ENCODE measurements at regions not wholly inside any gene's neighbourhood (a gene's known extent, or its start where the extent isn't known, plus 50 kb on each side); places are given as distances from the start of the nearest gene placed in this dataset.

DNA sequence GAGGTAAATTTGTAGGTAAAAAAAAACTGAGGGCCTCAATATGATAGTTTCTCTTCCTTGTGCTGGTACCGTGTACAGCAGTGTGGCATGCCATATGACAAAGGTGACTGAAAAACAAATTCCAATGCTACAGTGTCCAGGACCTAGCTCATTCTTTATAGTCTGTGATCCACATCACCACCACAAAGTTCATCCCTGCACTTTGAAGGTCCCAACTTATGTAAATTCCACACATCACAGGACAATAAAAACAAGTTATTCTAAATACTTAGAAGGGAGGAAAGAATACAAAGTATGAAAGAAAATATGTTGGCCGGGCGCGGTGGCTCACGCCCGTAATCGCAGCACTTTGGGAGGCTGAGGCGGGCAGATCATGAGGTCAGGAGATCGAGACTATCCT, 314.6 kb upstream of the SGCG start:
- Histone ChIP-seq H3K4me2 (ENCODE audit: low read length) (no peak overlapping the region), H3K36me3 (ENCODE audit: control insufficient read depth in 1 of 2, insufficient read depth in 2 of 2, low read length in 2 of 2) (no peaks in the 10 kb centered on the region), H3K9ac (ENCODE audit: low read length) (no peak overlapping the region), H2AFZ (ENCODE audit: insufficient read depth, low read length, poor library complexity) (no peak overlapping the region), H2BK12ac (ENCODE audit: low read length) (no peak overlapping the region), H3K23ac (ENCODE audit: low read length) (no peak overlapping the region), H3K4ac (ENCODE audit: low read depth, low read length) (no peak overlapping the region), H2AK5ac (ENCODE audit: low read length) (no peak overlapping the region), H4K8ac (ENCODE audit: low read depth, low read length) (no peak overlapping the region), H3K79me1 (ENCODE audit: low read length) (no peaks in the 10 kb centered on the region), H4K12ac (ENCODE audit: low read depth, low read length) (no peak overlapping the region), H3K27me3 (ENCODE audit: insufficient read depth, low read length) (no peaks in the 10 kb centered on the region), H2BK120ac (ENCODE audit: insufficient read depth, low read length, poor library complexity) (no peak overlapping the region), H4K91ac (ENCODE audit: low read depth, low read length) (no peak overlapping the region), H3K79me2 (ENCODE audit: control insufficient read depth, insufficient read depth, low read length, poor library complexity) (no peaks in the 10 kb centered on the region), H3K27ac (ENCODE audit: low read depth, low read length) (no peak overlapping the region), H3K9me3 (ENCODE audit: insufficient read depth, low read depth, low read length) (no peaks in the 10 kb centered on the region), H2BK5ac (ENCODE audit: low read depth, low read length, poor library complexity) (no peak overlapping the region), H3K4me1 (ENCODE audit: control insufficient read depth in 1 of 2, insufficient read depth in 2 of 2, low read length in 2 of 2) (no peaks in the 10 kb centered on the region), H3K18ac (ENCODE audit: low read length) (no peak overlapping the region), H3K4me3 (ENCODE audit: low read depth, low read length) (no peak overlapping the region), H3K14ac (ENCODE audit: low read length) (no peak overlapping the region)
- peak; percentile 67 to 88 for DNase-seq
- WGBS (ENCODE audit: extremely low coverage, insufficient coverage, insufficient read length) = no CpG with 5 or more reads among the region's 9 CpGs

DNA sequence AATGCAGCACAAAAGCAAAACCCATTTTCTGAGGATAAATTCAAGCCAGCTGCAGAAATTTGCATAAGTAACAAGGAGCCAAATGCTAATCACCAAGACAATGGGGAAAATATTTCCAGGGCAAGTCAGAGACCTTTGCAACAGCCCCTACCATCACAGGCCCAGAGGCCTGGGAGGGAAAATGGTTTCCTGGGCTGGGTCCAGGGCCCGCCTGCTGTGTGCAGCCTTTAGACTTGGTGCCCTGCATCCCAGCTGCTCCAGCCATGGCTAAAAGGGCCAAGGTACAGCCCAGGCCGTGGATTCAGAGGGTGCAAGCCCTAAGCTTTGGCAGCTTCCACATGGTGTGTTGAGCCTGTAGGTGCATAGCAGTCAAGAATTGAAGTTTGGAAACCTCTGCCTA, 309.5 kb upstream of the SGCG start:
- no peak overlapping the region for H2AK5ac ChIP-seq (ENCODE audit: low read length)
- H3K79me2 ChIP-seq (ENCODE audit: control insufficient read depth, insufficient read depth, low read length, poor library complexity) = no peaks in the 10 kb centered on the region
- WGBS (ENCODE audit: extremely low coverage, insufficient coverage, insufficient read length) = no CpG with 5 or more reads among the region's 2 CpGs
- no peaks in the 10 kb centered on the region for H3K79me1 ChIP-seq (ENCODE audit: low read length)
- no peak for DNase-seq
- no peak overlapping the region for H2AFZ ChIP-seq (ENCODE audit: insufficient read depth, low read length, poor library complexity)
- H3K27me3 ChIP-seq (ENCODE audit: insufficient read depth, low read length) = no peaks in the 10 kb centered on the region
- H3K9me3 ChIP-seq (ENCODE audit: insufficient read depth, low read depth, low read length) = no peaks in the 10 kb centered on the region
- no peak overlapping the region for H3K4me3 ChIP-seq (ENCODE audit: low read depth, low read length)
- no peak overlapping the region for H3K9ac ChIP-seq (ENCODE audit: low read length)
- no peak overlapping the region for H4K91ac ChIP-seq (ENCODE audit: low read depth, low read length)
- H2BK12ac ChIP-seq (ENCODE audit: low read length) = no peak overlapping the region
- H3K4me2 ChIP-seq (ENCODE audit: low read length) = no peak overlapping the region
- H4K12ac ChIP-seq (ENCODE audit: low read depth, low read length) = no peak overlapping the region
- H3K36me3 ChIP-seq (ENCODE audit: control insufficient read depth in 1 of 2, insufficient read depth in 2 of 2, low read length in 2 of 2) = peaks cover 1 to 2% of the 10 kb centered on the region in 2 experiments
- H3K27ac ChIP-seq (ENCODE audit: low read depth, low read length) = no peak overlapping the region
- no peaks in the 10 kb centered on the region for H3K4me1 ChIP-seq (ENCODE audit: control insufficient read depth in 1 of 2, insufficient read depth in 2 of 2, low read length in 2 of 2)
- no peak overlapping the region for H2BK5ac ChIP-seq (ENCODE audit: low read depth, low read length, poor library complexity)
- no peak overlapping the region for H3K23ac ChIP-seq (ENCODE audit: low read length)
- H3K4ac ChIP-seq (ENCODE audit: low read depth, low read length) = no peak overlapping the region
- no peak overlapping the region for H2BK120ac ChIP-seq (ENCODE audit: insufficient read depth, low read length, poor library complexity)
- H4K8ac ChIP-seq (ENCODE audit: low read depth, low read length) = no peak overlapping the region
- H3K18ac ChIP-seq (ENCODE audit: low read length) = no peak overlapping the region
- no peak overlapping the region for H3K14ac ChIP-seq (ENCODE audit: low read length)

DNA sequence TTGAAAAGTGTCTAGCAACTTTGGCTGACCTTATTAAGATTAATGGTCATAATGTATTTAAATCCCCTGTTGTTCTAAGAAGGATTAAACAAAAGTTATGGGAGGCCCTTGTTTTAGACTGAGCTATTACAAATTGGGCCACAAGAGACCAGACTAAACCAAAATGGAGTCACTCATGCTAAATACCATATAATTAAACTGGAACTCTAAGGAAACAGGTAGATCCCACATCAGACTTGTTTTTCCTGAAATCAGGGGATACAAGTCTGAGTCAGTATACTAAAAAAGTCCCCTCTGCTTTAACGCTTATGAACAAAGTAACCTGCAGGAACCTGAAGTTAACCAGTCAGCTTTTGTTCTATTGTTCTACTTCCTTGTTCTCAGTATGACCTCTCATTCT, 305.9 kb upstream of the SGCG start:
- Histone ChIP-seq H3K79me1 (ENCODE audit: low read length) (no peaks in the 10 kb centered on the region), H2BK120ac (ENCODE audit: insufficient read depth, low read length, poor library complexity) (no peak overlapping the region), H3K79me2 (ENCODE audit: control insufficient read depth, insufficient read depth, low read length, poor library complexity) (no peaks in the 10 kb centered on the region), H3K27me3 (ENCODE audit: insufficient read depth, low read length) (no peaks in the 10 kb centered on the region), H2BK5ac (ENCODE audit: low read depth, low read length, poor library complexity) (no peak overlapping the region), H3K4me3 (ENCODE audit: low read depth, low read length) (no peak overlapping the region), H3K36me3 (ENCODE audit: control insufficient read depth in 1 of 2, insufficient read depth in 2 of 2, low read length in 2 of 2) (peaks cover 1 to 2% of the 10 kb centered on the region in 2 experiments), H3K4ac (ENCODE audit: low read depth, low read length) (no peak overlapping the region), H3K18ac (ENCODE audit: low read length) (no peak overlapping the region), H2AK5ac (ENCODE audit: low read length) (no peak overlapping the region), H3K4me1 (ENCODE audit: control insufficient read depth in 1 of 2, insufficient read depth in 2 of 2, low read length in 2 of 2) (no peaks in the 10 kb centered on the region), H3K9me3 (ENCODE audit: insufficient read depth, low read depth, low read length) (no peaks in the 10 kb centered on the region), H4K12ac (ENCODE audit: low read depth, low read length) (no peak overlapping the region), H2AFZ (ENCODE audit: insufficient read depth, low read length, poor library complexity) (no peak overlapping the region), H2BK12ac (ENCODE audit: low read length) (no peak overlapping the region), H4K8ac (ENCODE audit: low read depth, low read length) (no peak overlapping the region), H3K9ac (ENCODE audit: low read length) (no peak overlapping the region), H4K91ac (ENCODE audit: low read depth, low read length) (no peak overlapping the region), H3K23ac (ENCODE audit: low read length) (no peak overlapping the region), H3K27ac (ENCODE audit: low read depth, low read length) (no peak overlapping the region), H3K14ac (ENCODE audit: low read length) (no peak overlapping the region), H3K4me2 (ENCODE audit: low read length) (no peak overlapping the region)
- WGBS (ENCODE audit: extremely low coverage, insufficient coverage, insufficient read length) = no CpG with 5 or more reads among the region's 1 CpG
- DNase-seq = no peak

DNA sequence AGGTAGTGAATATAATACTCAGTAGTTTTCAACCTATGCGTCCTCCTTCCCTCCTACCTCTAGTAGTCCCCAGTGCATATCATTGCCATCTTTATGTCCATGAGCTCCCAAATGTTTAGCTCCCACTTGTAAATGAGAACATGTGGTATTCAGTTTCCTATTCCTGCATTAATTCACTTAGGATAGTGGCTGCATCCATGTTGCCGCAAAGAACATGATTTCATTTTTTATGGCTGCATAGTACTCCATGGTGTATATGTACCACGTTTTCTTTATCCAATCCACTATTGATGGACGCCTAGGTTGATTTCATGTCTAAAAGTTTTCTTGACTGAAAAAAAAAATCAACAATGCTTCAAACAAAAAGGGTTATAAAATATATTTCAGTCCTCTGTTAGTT, 303.4 kb upstream of the SGCG start:
- Histone ChIP-seq H3K9me3 (ENCODE audit: insufficient read depth, low read depth, low read length) (no peaks in the 10 kb centered on the region), H3K4ac (ENCODE audit: low read depth, low read length) (no peak overlapping the region), H3K36me3 (ENCODE audit: control insufficient read depth in 1 of 2, insufficient read depth in 2 of 2, low read length in 2 of 2) (peaks cover 1 to 2% of the 10 kb centered on the region in 2 experiments), H4K12ac (ENCODE audit: low read depth, low read length) (no peak overlapping the region), H3K14ac (ENCODE audit: low read length) (no peak overlapping the region), H3K9ac (ENCODE audit: low read length) (no peak overlapping the region), H2BK5ac (ENCODE audit: low read depth, low read length, poor library complexity) (no peak overlapping the region), H3K79me2 (ENCODE audit: control insufficient read depth, insufficient read depth, low read length, poor library complexity) (no peaks in the 10 kb centered on the region), H3K18ac (ENCODE audit: low read length) (no peak overlapping the region), H3K27ac (ENCODE audit: low read depth, low read length) (no peak overlapping the region), H2BK120ac (ENCODE audit: insufficient read depth, low read length, poor library complexity) (no peak overlapping the region), H3K79me1 (ENCODE audit: low read length) (no peaks in the 10 kb centered on the region), H4K8ac (ENCODE audit: low read depth, low read length) (no peak overlapping the region), H3K4me3 (ENCODE audit: low read depth, low read length) (no peak overlapping the region), H2BK12ac (ENCODE audit: low read length) (no peak overlapping the region), H3K4me2 (ENCODE audit: low read length) (no peak overlapping the region), H4K91ac (ENCODE audit: low read depth, low read length) (no peak overlapping the region), H3K23ac (ENCODE audit: low read length) (no peak overlapping the region), H2AFZ (ENCODE audit: insufficient read depth, low read length, poor library complexity) (no peak overlapping the region), H3K4me1 (ENCODE audit: control insufficient read depth in 1 of 2, insufficient read depth in 2 of 2, low read length in 2 of 2) (peaks cover 0 to 3% of the 10 kb centered on the region in 2 experiments), H2AK5ac (ENCODE audit: low read length) (no peak overlapping the region), H3K27me3 (ENCODE audit: insufficient read depth, low read length) (no peaks in the 10 kb centered on the region)
- no peak for DNase-seq
- no CpG with 5 or more reads among the region's 4 CpGs for WGBS (ENCODE audit: extremely low coverage, insufficient coverage, insufficient read length)
